Urinary bladder (tissue), 3 donors: ENCODE measurements at regions not wholly inside any gene's neighbourhood (a gene's known extent, or its start where the extent isn't known, plus 50 kb on each side); places are given as distances from the start of the nearest gene placed in this dataset.

Experiments
- DNase-seq: peaks from one replicate; pipeline ENCODE4 v3.0.0-alpha.2; 2015; ENCODE audit errors: extremely low spot score
- H3K27ac ChIP-seq: one replicate; pipeline ENCODE4 v1.5.1; 2013; ENCODE audit warnings: low read depth, mild to moderate bottlenecking, moderate library complexity
- H3K36me3 ChIP-seq: one replicate; pipeline ENCODE4 v1.6.1; 2013; ENCODE audit warnings: mild to moderate bottlenecking, moderate library complexity; ENCODE audit not compliant: insufficient read depth
- H3K4me1 ChIP-seq: one replicate; pipeline ENCODE4 v1.6.1; 2013; ENCODE audit warnings: mild to moderate bottlenecking, moderate library complexity; ENCODE audit not compliant: insufficient read depth
- H3K4me3 ChIP-seq: one replicate; pipeline ENCODE4 v1.5.1; 2013; ENCODE audit warnings: low read depth, low read length
- WGBS: extraction: QIAGEN DNeasy Blood & Tissue Kit; methylation state at CpG from one replicate; pipeline ENCODE4 v1.1.7; 2013; 5-methylcytosine and 5-hydroxymethylcytosine counted together
- donor health status: healthy with polysubstance abuse.
- donor health status: healthy.

- DNase-seq = no peak
- no peaks in the 10 kb centered on the region for H3K4me1 ChIP-seq
- no peak overlapping the region for H3K4me3 ChIP-seq
- no peaks in the 10 kb centered on the region for H3K36me3 ChIP-seq
- H3K27ac ChIP-seq = no peak overlapping the region
- 84% methylated on average over 1 of the region's 1 CpG for WGBS
Observed at GRCh38 chr4:114365591-114365990, 233.0 kb upstream of the UGT8 start.

GRCh38 chr4:114366368-114366767, 232.2 kb upstream of the UGT8 start:
- Histone ChIP-seq H3K36me3 (no peaks in the 10 kb centered on the region), H3K4me3 (no peak overlapping the region), H3K27ac (no peak overlapping the region), H3K4me1 (no peaks in the 10 kb centered on the region)
- 69% methylated on average over 2 of the region's 2 CpGs for WGBS
- DNase-seq = no peak

- Histone ChIP-seq H3K36me3 (no peaks in the 10 kb centered on the region), H3K27ac (no peak overlapping the region), H3K4me3 (no peak overlapping the region), H3K4me1 (no peaks in the 10 kb centered on the region)
- DNase-seq = no peak
- 74% methylated on average over 1 of the region's 1 CpG for WGBS
Observed at GRCh38 chr4:114368751-114369150, 229.9 kb upstream of the UGT8 start.

- Histone ChIP-seq H3K4me1 (no peaks in the 10 kb centered on the region), H3K36me3 (no peaks in the 10 kb centered on the region), H3K27ac (no peak overlapping the region), H3K4me3 (no peak overlapping the region)
- 74% methylated on average over 1 of the region's 1 CpG for WGBS
- no peak for DNase-seq
Observed at GRCh38 chr4:114373508-114373907, 225.1 kb upstream of the UGT8 start.

GRCh38 chr4:114378305-114378903, 220.2 kb upstream of the UGT8 start:
- Histone ChIP-seq H3K27ac (no peak overlapping the region), H3K4me1 (no peaks in the 10 kb centered on the region), H3K36me3 (no peaks in the 10 kb centered on the region), H3K4me3 (no peak overlapping the region)
- WGBS = 46% methylated on average over 4 of the region's 4 CpGs
- no peak for DNase-seq

- no peak overlapping the region for H3K4me3 ChIP-seq
- no peaks in the 10 kb centered on the region for H3K4me1 ChIP-seq
- H3K27ac ChIP-seq = no peak overlapping the region
- no peaks in the 10 kb centered on the region for H3K36me3 ChIP-seq
- DNase-seq = no peak
- 93% methylated on average over 4 of the region's 4 CpGs for WGBS
Observed at GRCh38 chr4:114383067-114383466, 215.5 kb upstream of the UGT8 start.

GRCh38 chr4:114383721-114384120, 214.9 kb upstream of the UGT8 start:
- Histone ChIP-seq H3K36me3 (no peaks in the 10 kb centered on the region), H3K4me3 (no peak overlapping the region), H3K4me1 (no peaks in the 10 kb centered on the region), H3K27ac (no peak overlapping the region)
- DNase-seq = no peak
- WGBS = 53% methylated on average over 1 of the region's 1 CpG

- Histone ChIP-seq H3K36me3 (no peaks in the 10 kb centered on the region), H3K4me1 (no peaks in the 10 kb centered on the region), H3K4me3 (no peak overlapping the region), H3K27ac (no peak overlapping the region)
- WGBS = 21% methylated on average over 4 of the region's 4 CpGs
- DNase-seq = no peak
Observed at GRCh38 chr4:114384629-114385028, 214.0 kb upstream of the UGT8 start.

- DNase-seq = no peak
- Histone ChIP-seq H3K4me3 (no peak overlapping the region), H3K27ac (no peak overlapping the region), H3K4me1 (no peaks in the 10 kb centered on the region), H3K36me3 (no peaks in the 10 kb centered on the region)
- 85% methylated on average over 9 of the region's 9 CpGs for WGBS
Observed at GRCh38 chr4:114385195-114385985, 213.2 kb upstream of the UGT8 start.

GRCh38 chr4:114386637-114387233, 211.9 kb upstream of the UGT8 start:
- Histone ChIP-seq H3K36me3 (no peaks in the 10 kb centered on the region), H3K4me3 (no peak overlapping the region), H3K4me1 (no peaks in the 10 kb centered on the region), H3K27ac (no peak overlapping the region)
- WGBS = 34% methylated on average over 5 of the region's 5 CpGs
- no peak for DNase-seq

GRCh38 chr4:114389070-114389685, 209.4 kb upstream of the UGT8 start:
- no peaks in the 10 kb centered on the region for H3K4me1 ChIP-seq
- WGBS = 79% methylated on average over 9 of the region's 9 CpGs
- DNase-seq = no peak

GRCh38 chr4:114393295-114394038, 205.1 kb upstream of the UGT8 start:
- H3K36me3 ChIP-seq = no peaks in the 10 kb centered on the region
- H3K4me1 ChIP-seq = no peaks in the 10 kb centered on the region
- H3K4me3 ChIP-seq = no peak overlapping the region
- no peak for DNase-seq
- WGBS = 71% methylated on average over 3 of the region's 3 CpGs
- H3K27ac ChIP-seq = no peak overlapping the region

More at GRCh38 chr4:114389070-114389685, 209.4 kb upstream of the UGT8 start:
- no peak overlapping the region for H3K4me3 ChIP-seq
- H3K27ac ChIP-seq = no peak overlapping the region
- no peaks in the 10 kb centered on the region for H3K36me3 ChIP-seq

GRCh38 chr4:114396808-114397207, 201.8 kb upstream of the UGT8 start:
- WGBS = 82% methylated on average over 2 of the region's 2 CpGs
- no peak for DNase-seq
- no peaks in the 10 kb centered on the region for H3K4me1 ChIP-seq
- no peaks in the 10 kb centered on the region for H3K36me3 ChIP-seq
- H3K27ac ChIP-seq = no peak overlapping the region
- H3K4me3 ChIP-seq = no peak overlapping the region
